GM19452 (cell line): ENCODE measurements at regions not wholly inside any gene's neighbourhood (a gene's known extent, or its start where the extent isn't known, plus 50 kb on each side); places are given as distances from the start of the nearest gene placed in this dataset.

Source experiments
- ATAC-seq: cut with Tn5 transposase; IDR thresholded peaks from one replicate; pipeline ENCODE4 v1.9.1; 2021; ENCODE audit not compliant: unreplicated experiment

GRCh38 chr7:45971661-45972175 lies 50.6 kb upstream of the IGFBP3 start:
- no peak for ATAC-seq

GRCh38 chr7:45971171-45971570 lies 50.1 kb upstream of the IGFBP3 start:
- ATAC-seq, result no peak
